ENCODE measurements at regions not wholly inside any gene's neighbourhood (a gene's known extent, or its start where the extent isn't known, plus 50 kb on each side); places are given as distances from the start of the nearest gene placed in this dataset.

- Histone ChIP-seq H3K9me3 (ENCODE audit: insufficient read depth, low read length) (no peaks in the 10 kb centered on the region), H3K4me3 (ENCODE audit: low read length) (no peak overlapping the region), H3K36me3 (replicated peaks; ENCODE audit: low read depth, low read length) (no peaks in the 10 kb centered on the region), H3K4me1 (ENCODE audit: low read length) (no peaks in the 10 kb centered on the region), H2AFZ (ENCODE audit: low read depth, low read length) (no peak overlapping the region), H3K79me2 (ENCODE audit: low read length) (no peaks in the 10 kb centered on the region), H3K27me3 (ENCODE audit: low read depth, low read length) (no peaks in the 10 kb centered on the region), H3K4me2 (ENCODE audit: low read length) (no peak overlapping the region), H3K27ac (ENCODE audit: low read length) (no peak overlapping the region), H4K20me1 (ENCODE audit: insufficient read depth, low read length) (no peaks in the 10 kb centered on the region), H3K9ac (ENCODE audit: low read length) (no peak overlapping the region)
- TF ChIP-seq CTCF (IDR thresholded peaks at IDR 0.05; ENCODE audit: low read depth, low read length) (no peak), EZH2phosphoT487 (IDR thresholded peaks at IDR 0.05; ENCODE audit: low read depth) (no peak)
Measured at GRCh38 chr4:125676583-125676982, 361.8 kb downstream of the FAT4 start.

GRCh38 chr4:125677665-125678307 is 363.0 kb downstream of the FAT4 start:
- no peak overlapping the region for H3K4me2 ChIP-seq (ENCODE audit: low read length)
- no peaks in the 10 kb centered on the region for H3K9me3 ChIP-seq (ENCODE audit: insufficient read depth, low read length)
- H2AFZ ChIP-seq (ENCODE audit: low read depth, low read length): no peak overlapping the region
- no peak overlapping the region for H3K9ac ChIP-seq (ENCODE audit: low read length)
- H3K36me3 ChIP-seq (replicated peaks; ENCODE audit: low read depth, low read length): no peaks in the 10 kb centered on the region
- no peaks in the 10 kb centered on the region for H4K20me1 ChIP-seq (ENCODE audit: insufficient read depth, low read length)
- no peaks in the 10 kb centered on the region for H3K79me2 ChIP-seq (ENCODE audit: low read length)
- H3K27ac ChIP-seq (ENCODE audit: low read length): no peak overlapping the region
- H3K27me3 ChIP-seq (ENCODE audit: low read depth, low read length): no peaks in the 10 kb centered on the region
- no peaks in the 10 kb centered on the region for H3K4me1 ChIP-seq (ENCODE audit: low read length)
- H3K4me3 ChIP-seq (ENCODE audit: low read length): no peak overlapping the region
- no peak for TF ChIP-seq EZH2phosphoT487 (IDR thresholded peaks at IDR 0.05; ENCODE audit: low read depth)
- no peak for TF ChIP-seq CTCF (IDR thresholded peaks at IDR 0.05; ENCODE audit: low read depth, low read length)

GRCh38 chr4:125679989-125680388 is 365.2 kb downstream of the FAT4 start:
- H3K36me3 ChIP-seq (replicated peaks; ENCODE audit: low read depth, low read length): no peaks in the 10 kb centered on the region
- H3K4me1 ChIP-seq (ENCODE audit: low read length): no peaks in the 10 kb centered on the region
- no peaks in the 10 kb centered on the region for H3K9me3 ChIP-seq (ENCODE audit: insufficient read depth, low read length)
- H3K9ac ChIP-seq (ENCODE audit: low read length): no peak overlapping the region
- TF ChIP-seq EZH2phosphoT487 (IDR thresholded peaks at IDR 0.05; ENCODE audit: low read depth): no peak
- TF ChIP-seq CTCF (IDR thresholded peaks at IDR 0.05; ENCODE audit: low read depth, low read length): no peak
- no peaks in the 10 kb centered on the region for H3K27me3 ChIP-seq (ENCODE audit: low read depth, low read length)
- H3K4me2 ChIP-seq (ENCODE audit: low read length): no peak overlapping the region
- no peak overlapping the region for H3K4me3 ChIP-seq (ENCODE audit: low read length)
- no peaks in the 10 kb centered on the region for H4K20me1 ChIP-seq (ENCODE audit: insufficient read depth, low read length)
- H3K79me2 ChIP-seq (ENCODE audit: low read length): no peaks in the 10 kb centered on the region
- no peak overlapping the region for H2AFZ ChIP-seq (ENCODE audit: low read depth, low read length)
- no peak overlapping the region for H3K27ac ChIP-seq (ENCODE audit: low read length)

- Histone ChIP-seq H3K4me3 (ENCODE audit: low read length) (no peak overlapping the region), H3K79me2 (ENCODE audit: low read length) (no peaks in the 10 kb centered on the region), H3K27ac (ENCODE audit: low read length) (no peak overlapping the region), H3K36me3 (replicated peaks; ENCODE audit: low read depth, low read length) (no peaks in the 10 kb centered on the region), H3K9ac (ENCODE audit: low read length) (no peak overlapping the region), H3K4me1 (ENCODE audit: low read length) (no peaks in the 10 kb centered on the region), H3K27me3 (ENCODE audit: low read depth, low read length) (no peaks in the 10 kb centered on the region), H3K4me2 (ENCODE audit: low read length) (no peak overlapping the region), H3K9me3 (ENCODE audit: insufficient read depth, low read length) (no peaks in the 10 kb centered on the region), H4K20me1 (ENCODE audit: insufficient read depth, low read length) (no peaks in the 10 kb centered on the region), H2AFZ (ENCODE audit: low read depth, low read length) (no peak overlapping the region)
- TF ChIP-seq CTCF (IDR thresholded peaks at IDR 0.05; ENCODE audit: low read depth, low read length): no peak
- TF ChIP-seq EZH2phosphoT487 (IDR thresholded peaks at IDR 0.05; ENCODE audit: low read depth): no peak
Measured at GRCh38 chr4:125681240-125681639, 366.5 kb downstream of the FAT4 start.
